ENCODE measurements at regions not wholly inside any gene's neighbourhood (a gene's known extent, or its start where the extent isn't known, plus 50 kb on each side); places are given as distances from the start of the nearest gene placed in this dataset.

- TF ChIP-seq CTCF (IDR thresholded peaks at IDR 0.05; ENCODE audit: poor library complexity, severe bottlenecking) (no peak), MXI1 (conservative IDR thresholded peaks at IDR 0.05; ENCODE audit: poor library complexity, severe bottlenecking) (no peak), SMC3 (conservative IDR thresholded peaks at IDR 0.05; ENCODE audit: poor library complexity) (no peak), TAF1 (IDR thresholded peaks at IDR 0.05; ENCODE audit: low read depth) (no peak)
Observed at GRCh38 chr2:34011684-34012083, 412.6 kb upstream of the FAM98A start.
